IMR-90 (cell line): ENCODE measurements at regions not wholly inside any gene's neighbourhood (a gene's known extent, or its start where the extent isn't known, plus 50 kb on each side); places are given as distances from the start of the nearest gene placed in this dataset.

Experiments used
- FOS ChIP-seq: fragments of 150-350 bp; IDR thresholded peaks from 2 replicates; pipeline ENCODE4 v1.6.1; 2016; ENCODE audit warnings: low read depth, low read length
- POLR2A ChIP-seq: IDR thresholded peaks from 2 replicates; pipeline ENCODE4 v1.6.1; 2012; ENCODE audit warnings: mild to moderate bottlenecking, low read depth, low read length
- RAD21 ChIP-seq: IDR thresholded peaks from 2 replicates; pipeline ENCODE4 v1.6.1; 2012; ENCODE audit warnings: low read length, improper control_type of control experiment
- RFX5 ChIP-seq: IDR thresholded peaks from 2 replicates; pipeline ENCODE4 v1.8.0; 2012; ENCODE audit warnings: low read depth, mild to moderate bottlenecking, low read length, moderate library complexity
- TF ChIP-seq, protein P1 (sequence below): conservative IDR thresholded peaks from 2 replicates; pipeline ENCODE4 v1.5.1; 2012; ENCODE audit warnings: mild to moderate bottlenecking, low read depth, low read length, improper control_type of control experiment
- TF ChIP-seq, protein P2 (sequence below): fragments of 150-350 bp; IDR thresholded peaks from 2 replicates; pipeline ENCODE4 v1.6.1; 2017; ENCODE audit warnings: mild to moderate bottlenecking, antibody characterized with exemption, low read length, low read depth

DNA sequence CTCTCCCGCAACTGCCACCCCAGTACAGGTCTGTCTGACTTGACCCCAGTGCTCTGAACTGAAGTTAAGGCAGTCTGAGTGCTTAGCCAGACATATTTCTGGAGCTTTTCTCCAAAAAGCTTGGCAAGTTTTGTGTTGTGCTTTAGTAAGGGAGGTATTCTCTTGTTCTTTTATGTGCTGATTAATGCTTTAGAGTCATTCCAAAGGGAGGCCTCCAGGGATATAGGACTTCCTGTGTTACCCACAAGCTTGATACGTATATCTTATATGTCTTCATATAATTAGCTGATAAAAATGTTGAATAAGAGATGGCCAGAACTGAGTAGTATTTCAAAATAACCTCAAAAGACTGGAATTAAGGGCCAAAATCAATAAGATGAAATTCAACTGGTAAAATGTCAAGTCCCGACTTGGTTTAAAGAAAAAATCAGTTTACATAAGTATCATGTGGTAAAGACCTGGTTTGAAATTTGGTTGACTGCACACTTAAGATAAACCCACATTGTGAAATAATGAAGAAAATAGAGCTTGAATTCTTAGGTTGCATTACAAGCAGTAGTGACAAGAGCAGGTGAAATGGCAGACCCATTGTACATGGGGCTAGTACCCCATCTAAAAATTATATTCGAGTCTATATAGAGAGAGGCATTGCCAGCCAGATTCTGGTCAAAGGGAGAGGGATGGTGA is 226.9 kb downstream of the SNX19 start:
- TF ChIP-seq POLR2A (no peak), FOS (no peak), RFX5 (no peak), RAD21 (no peak)
- TF ChIP-seq, protein P1, sequence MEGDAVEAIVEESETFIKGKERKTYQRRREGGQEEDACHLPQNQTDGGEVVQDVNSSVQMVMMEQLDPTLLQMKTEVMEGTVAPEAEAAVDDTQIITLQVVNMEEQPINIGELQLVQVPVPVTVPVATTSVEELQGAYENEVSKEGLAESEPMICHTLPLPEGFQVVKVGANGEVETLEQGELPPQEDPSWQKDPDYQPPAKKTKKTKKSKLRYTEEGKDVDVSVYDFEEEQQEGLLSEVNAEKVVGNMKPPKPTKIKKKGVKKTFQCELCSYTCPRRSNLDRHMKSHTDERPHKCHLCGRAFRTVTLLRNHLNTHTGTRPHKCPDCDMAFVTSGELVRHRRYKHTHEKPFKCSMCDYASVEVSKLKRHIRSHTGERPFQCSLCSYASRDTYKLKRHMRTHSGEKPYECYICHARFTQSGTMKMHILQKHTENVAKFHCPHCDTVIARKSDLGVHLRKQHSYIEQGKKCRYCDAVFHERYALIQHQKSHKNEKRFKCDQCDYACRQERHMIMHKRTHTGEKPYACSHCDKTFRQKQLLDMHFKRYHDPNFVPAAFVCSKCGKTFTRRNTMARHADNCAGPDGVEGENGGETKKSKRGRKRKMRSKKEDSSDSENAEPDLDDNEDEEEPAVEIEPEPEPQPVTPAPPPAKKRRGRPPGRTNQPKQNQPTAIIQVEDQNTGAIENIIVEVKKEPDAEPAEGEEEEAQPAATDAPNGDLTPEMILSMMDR: no peak
- TF ChIP-seq, protein P2, sequence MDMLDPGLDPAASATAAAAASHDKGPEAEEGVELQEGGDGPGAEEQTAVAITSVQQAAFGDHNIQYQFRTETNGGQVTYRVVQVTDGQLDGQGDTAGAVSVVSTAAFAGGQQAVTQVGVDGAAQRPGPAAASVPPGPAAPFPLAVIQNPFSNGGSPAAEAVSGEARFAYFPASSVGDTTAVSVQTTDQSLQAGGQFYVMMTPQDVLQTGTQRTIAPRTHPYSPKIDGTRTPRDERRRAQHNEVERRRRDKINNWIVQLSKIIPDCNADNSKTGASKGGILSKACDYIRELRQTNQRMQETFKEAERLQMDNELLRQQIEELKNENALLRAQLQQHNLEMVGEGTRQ: no peak
